GM19238 (cell line): ENCODE measurements at regions not wholly inside any gene's neighbourhood (a gene's known extent, or its start where the extent isn't known, plus 50 kb on each side); places are given as distances from the start of the nearest gene placed in this dataset.

Experiments used
- DNase-seq: peaks from one replicate; pipeline ENCODE4 v3.0.0; 2011; ENCODE audit warnings: low spot score; ENCODE audit not compliant: insufficient read length

DNA sequence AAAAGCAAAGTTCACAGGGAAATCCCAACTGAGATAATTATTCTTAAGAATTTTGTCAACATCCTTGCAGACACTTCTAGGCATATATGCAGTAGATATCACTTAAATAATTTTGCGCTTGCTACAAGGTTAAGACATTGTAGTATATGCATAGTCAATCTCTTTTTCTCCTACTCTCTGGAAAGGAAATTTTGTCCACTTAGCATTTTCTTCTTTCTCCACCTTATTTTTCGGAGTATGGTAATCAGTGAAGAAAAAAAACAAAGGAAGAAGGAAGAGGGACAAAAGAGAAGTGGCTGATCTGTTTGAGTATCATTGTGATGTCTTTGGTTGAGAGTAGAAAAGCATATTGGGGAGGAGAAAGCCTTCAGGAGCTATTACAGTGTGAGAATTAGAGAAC lies 104.6 kb downstream of the LACC1 start:
- DNase-seq, result no peak

DNA sequence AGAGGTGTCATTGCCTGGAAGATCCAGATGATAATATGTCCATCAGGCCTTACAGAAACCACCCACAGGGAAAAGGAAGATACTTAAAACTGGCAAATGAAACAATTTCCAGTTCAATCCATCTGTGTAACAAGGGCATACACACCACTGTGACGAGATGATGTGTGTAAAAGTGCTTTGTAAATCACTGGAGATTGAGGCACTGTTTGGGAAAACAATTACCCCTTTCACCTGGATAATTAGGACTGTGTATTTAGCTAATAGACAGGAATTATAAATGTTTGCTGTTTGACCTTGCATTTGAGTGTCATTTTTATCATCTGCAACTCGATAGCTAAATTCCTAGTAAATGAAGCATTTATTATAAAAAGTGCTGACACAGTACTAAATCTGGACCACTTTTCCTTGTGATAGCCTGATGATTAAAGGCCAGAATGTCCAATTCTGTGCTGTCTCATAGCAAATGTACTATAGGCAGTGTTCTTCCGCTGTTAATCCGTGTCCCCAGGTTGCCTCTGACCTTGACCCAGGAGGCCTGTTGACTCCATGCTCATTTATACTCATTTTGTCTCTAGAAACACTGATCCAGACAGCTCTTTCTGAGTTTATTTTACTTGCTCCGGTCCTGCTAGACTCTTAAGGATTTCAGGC lies 105.8 kb downstream of the LACC1 start:
- no peak for DNase-seq

DNA sequence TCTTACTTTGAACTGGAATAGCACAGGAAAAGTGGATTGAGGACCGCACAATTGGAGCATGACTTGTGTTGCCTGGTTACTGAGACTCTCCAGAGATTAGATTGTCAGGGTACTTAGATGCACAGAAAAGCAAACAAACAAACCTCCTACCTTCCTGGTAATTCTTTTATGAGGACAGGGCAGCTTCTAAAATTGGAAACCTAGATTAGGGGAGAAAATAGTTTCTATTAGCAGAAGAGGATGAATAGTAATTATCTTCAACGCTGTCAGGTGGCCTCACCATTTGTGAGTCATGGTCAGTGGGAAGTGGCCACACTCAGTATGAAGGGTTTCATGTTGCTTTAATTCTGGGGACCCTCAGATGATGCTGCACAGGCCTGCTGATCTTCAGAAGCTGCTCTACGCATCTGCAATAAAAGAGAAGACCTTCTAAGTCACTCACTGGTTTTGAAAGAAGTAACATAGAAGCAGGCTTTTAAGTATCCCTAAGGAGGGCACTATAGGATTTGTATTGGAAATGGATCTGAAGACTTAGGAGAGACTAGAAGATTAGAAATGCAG lies 106.8 kb downstream of the LACC1 start:
- no peak for DNase-seq

DNA sequence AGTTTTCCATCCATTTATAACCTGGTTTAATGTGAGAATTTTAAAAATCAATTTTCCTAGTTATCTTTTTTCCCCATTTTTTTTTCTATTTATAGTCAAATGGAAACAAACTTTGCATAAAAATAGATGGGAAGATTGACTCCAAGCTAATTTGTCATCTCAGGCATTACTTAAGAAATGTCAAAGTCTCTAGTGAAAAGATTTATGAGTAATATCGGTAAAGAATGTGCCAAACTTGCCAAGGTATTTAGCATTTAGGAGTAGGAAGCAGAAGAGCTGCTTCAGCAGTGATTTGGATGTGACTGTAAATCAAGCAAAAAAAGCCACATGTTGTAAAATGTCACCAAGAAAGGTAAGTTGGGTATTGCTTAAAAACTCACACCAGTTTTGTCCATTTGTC lies 108.6 kb downstream of the LACC1 start:
- no peak for DNase-seq

DNA sequence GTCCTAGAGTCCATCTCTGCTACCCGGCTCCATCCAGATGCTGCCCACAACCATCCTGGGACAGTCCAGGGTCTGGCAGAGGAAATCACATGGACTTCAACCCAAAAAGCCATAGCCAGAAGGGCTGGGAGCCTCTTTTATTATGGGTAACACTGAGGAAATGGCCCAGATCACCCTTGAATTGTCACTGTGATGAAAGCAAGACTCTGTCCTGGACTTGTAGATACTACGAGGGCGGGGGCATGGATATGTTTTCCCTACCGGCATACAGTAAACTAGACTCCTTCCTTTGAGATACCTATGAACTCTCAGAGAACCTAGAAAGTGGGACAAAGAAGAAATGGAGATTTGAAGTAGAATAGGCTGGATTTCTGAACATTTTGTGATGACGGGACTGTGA lies 110.3 kb downstream of the LACC1 start:
- no peak for DNase-seq

DNA sequence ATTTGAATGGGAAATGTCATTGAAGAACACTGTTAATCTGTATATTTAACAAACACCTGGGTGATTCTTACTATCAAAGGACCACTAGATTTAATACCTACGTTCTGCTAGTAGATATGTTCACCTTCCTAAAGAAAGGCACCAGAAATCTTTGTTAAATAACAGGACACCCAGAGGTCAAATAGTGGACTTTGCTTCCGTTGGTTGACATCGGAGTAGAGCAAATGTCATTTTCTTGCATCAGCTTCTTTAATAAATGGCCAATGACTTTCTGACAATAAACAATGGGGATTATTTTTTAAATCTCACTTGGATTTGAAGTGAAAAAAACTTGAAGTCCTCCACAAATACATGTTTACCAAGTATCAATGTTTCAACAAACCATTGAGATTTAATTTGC lies 111.1 kb downstream of the LACC1 start:
- no peak for DNase-seq

DNA sequence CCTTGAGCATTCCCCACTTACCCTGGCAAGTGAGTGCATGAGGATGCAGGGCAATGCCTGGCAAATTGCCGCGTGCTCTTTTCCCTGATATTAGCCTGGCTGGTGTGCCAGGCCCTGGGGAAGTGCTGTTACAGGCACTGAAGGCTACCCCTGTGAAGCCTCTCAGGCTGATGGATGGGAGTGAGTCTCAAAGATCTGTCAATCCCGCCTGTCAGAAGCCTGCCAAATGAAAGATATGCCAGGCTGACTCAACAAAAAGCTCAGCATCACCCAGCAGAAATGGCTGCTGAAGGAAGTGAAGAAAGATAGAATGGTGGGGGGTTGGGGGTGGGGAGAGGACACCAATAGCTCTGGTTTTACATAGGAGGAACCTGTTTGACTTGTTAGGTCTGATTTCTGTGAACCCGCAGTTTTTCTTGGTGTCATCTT lies 112.1 kb downstream of the LACC1 start:
- no peak for DNase-seq

DNA sequence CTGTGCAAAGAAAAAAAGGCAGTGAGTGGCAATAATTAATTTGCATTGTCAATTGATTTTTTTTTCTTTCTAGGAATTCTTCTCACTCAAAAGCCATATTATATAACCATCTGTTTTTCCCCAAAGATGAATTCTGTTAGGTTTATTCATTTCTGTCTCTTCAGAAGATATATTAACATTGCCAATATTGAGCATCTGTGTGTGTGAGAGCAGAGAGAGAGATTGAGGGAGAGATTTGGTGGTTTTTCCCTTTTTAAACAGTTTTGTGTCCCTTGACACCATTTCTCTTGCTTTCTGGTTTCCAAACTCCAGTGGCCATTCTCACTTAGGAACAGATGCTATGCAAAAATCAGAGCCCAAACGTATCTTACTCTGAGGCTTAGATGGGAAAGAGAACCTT lies 112.5 kb downstream of the LACC1 start:
- DNase-seq, result no peak

DNA sequence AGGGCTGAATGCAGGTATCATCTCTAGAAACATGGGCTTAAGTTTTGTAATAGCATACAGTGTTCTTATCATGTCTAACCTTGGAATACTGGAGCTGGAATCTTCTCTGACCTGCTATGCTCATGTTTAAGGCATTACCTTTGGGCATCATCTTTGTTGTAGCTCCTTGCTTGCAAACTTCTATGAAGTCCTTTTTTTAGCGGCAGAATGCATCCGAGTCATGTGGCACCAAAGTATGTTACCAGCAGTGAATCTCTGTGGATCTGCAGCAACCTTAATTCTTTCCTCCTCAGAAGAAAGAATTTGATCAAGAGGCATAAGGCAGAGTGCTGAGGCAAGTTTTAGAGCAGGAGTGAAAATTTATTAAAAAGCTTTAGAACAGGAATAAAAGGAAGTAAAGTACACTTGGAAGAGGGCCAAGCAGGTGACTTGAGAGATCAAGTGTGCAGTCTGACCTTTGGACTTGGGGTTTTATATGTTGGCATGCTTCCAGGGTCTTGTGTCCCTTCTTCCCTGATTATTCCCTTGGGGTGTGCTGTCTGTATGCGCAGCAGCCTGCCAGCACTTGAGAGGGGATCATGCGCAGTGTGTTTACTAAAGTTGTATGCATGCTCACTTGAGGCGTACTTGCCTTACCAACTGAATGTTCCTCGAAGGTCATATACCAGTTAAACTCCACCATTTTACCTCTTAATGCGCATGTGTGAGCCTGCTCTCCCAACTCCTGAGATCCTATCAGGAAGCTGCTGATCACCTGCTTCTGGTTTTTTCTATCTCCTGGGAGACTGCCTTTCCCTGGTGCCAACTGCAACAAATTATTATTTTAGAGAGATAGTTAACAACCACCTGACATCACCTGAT lies 115.5 kb downstream of the LACC1 start:
- DNase-seq, result no peak

DNA sequence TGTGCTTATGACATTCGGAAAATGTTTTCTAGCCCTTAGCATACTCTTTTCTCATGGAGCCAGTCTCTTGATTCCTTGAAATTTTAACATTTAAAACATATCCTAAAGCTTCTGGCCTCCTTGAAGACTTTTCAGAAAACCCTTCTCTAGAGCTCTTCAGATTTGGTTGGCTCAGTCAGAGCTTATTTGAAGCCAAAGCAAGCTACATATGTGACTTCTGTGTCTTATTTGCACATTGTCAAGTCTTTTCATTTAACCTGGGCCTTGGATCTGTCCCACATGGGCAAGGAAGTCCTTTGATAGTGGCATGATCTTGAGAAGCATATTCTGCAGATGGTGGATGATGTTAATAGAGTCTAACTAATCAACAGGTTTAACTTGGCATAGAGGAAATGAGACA lies 116.5 kb downstream of the LACC1 start:
- DNase-seq, result no peak

DNA sequence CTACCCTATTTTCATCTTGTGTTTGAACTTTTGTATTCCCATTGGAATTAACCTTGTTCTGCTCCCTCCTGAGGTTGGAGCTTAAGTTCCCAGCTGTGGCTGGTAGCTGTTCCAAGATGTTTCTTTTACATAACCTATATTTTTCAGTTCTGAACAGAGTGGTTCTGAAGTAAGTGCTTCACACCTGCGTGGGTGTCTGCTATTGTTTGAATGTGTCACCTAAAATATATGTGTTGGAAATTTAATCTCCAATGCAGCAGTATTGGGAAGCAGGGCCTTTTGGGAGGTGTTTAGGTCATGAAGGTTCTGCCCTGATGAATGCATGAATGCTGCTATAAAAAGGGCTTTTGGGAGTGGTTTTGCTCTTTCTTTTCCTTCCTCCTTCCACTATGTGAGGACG lies 123.8 kb downstream of the LACC1 start:
- no peak for DNase-seq

DNA sequence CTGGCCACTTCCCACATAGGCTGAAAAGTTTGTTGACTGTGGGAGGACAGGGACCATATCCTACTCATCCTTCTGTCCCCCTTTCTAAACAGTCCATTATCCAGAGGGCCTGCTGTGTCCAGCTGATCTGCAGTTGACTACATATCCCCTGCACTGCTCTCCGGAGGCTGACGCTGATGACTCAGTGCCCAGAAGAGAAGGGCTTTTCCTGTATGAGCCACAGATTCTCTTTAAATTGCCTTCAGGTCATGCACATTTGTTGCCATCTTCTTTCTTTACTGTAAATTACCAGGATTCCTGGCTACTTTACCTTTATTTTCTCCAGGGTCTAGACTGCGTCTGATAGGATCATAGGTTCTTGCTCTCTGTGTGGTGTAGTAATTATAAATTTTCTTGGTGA lies 125.2 kb downstream of the LACC1 start:
- DNase-seq, result no peak

DNA sequence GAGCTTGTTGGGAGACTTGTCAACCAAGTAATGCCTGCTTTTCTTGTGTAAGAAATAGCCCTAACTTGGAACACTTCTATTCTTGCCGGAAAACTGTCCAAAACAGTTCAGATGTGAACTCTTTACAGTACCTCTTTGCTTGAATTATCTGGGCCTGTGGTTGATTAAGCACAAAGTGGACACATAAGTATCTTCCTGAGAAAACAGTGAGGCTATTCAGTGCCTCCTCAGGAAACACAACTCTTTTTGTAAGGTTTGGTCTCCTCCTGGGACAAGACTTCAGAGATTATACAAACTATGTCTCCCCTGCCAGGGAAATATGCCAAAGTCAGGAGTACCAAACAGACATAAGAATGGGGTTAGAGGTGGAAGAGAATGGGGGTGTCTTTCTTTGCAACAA lies 127.7 kb downstream of the LACC1 start:
- no peak for DNase-seq

DNA sequence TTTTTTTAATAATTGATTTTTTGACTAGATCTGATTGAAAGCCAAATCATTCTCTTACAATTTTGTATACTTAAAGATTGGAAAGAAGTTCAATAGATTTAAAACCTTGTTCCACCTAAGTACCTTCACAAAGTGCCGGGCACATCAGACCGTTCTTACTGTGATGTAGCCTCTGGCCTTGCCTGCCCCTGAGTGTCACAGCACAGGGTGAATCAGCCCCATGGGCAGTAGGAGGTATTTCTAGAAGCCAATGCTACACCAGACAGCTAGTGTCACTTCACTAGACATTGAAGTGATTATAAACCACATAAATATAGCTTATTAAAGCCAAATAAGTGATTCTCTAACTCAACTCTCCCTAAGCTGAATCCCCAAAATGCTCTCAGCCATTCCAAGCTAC lies 131.3 kb downstream of the LACC1 start:
- no peak for DNase-seq

DNA sequence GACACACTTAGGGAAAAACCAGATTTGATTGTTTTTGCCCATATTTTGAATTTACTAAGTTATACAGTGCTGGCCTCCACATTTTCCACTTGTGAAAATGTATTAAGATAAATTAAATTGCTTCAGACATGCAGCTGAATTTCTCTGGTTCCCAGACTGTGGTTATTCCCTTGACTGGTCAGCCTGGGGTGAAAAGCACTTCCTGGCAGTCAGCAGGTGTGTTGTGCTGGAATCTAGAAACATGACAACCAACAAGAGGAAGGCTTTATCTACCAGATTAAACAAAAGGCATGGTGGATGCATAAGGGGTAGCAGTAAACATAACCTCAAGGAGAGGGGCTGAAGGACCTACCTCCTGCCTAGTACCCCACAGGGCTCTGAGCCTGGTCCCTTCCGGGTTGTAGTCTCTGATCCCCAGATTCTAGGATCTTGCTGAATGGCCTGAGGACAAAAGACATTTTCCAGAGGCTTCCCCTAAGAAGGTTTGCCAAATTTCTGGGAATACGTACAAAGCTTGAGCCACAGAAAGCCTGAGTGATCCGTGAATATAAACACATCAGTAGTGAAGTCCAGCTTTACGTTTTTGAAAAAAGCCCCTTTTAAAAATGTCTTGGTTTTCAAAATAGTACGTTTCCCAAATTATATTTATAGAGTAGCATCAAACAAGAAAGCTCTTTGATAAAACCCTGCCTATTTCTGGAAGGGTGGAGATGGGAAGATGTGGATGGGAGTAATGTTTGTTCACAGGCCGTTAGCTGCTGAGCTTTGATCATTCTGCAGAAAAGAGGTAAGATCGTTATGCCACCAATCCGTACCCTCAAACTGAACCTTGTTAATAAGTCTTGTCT lies 133.4 kb downstream of the LACC1 start:
- DNase-seq, result no peak

DNA sequence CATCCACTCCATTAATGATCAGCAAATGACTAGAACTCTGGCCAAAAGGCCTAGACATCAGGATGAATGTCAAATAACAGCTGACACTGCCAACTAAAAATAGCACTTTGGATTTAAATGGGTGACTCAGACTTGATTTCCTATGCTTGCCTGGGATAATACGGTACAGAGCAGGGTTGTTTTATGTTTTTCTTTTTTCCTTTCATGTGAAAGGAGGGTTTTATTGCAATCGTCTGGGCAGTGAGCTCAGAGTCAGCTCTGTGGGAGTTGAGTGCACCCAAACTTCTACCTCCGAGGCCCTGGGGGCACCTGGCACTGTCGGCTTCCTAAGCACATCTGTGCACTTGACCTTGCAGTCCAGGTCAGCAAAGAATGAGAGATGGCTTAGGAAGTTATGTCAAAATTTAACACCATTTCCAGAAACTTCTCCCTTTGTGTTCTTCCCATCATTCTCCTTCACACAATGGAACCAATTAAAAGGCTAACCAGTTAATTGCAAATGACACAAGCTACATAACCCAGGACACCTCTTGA lies 134.1 kb downstream of the LACC1 start:
- no peak for DNase-seq

DNA sequence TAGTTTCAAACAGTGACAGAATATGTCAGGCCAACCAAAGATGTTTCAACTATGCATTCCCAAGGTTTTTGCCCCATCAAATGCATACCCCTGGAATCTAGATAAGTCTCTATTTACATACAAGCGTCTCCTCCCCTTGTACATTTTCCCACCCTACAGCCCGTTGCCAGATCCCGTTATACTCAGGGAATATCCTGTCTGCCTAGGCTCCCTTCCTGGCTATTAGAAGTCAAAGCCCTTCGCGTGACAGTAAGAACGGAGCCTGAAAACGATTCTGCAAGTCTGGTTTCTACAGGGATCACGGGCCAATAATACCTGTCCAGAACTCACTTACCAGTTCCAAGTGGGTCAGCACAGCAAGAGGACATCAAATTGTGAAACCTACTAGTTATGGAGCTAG lies 134.8 kb downstream of the LACC1 start:
- no peak for DNase-seq

DNA sequence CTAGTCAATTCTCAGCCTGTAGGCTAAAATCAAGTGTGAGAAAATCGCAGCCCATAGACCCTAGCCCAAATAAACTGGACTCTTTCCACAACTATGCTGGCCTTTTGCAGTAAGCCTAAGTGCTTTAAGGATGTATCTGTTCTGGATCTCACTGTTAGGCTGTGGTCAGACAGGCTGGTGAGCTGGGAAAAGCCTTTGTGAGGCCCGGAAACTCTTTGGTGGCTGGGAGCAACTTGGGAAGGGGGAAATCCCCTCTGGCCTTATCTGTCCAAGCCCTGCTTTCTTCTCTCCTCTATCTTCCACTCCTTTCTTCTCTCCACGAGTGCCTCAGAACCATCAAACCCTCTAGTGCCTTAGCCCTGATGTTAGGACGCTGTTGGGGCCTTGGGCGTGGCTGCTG lies 135.4 kb downstream of the LACC1 start:
- no peak for DNase-seq

DNA sequence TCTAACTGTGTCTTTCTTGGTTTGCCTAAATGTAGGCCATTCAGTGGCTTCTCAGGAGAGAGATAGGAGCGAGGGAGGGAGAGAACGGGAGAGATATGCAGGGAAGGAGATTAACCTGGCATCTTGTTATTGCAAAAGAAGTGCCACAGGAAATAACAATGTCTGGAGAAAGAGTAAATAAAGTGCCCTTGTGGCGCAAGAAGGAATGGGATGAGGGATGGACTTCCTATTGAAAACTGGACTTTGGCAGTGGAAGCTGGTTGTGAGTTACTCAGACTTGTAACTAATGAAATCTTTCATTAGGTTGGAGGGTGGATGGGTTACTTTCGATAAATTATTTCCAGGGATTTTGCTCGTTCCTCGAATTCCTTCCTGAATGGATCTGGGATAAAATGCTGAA lies 136.1 kb downstream of the LACC1 start:
- no peak for DNase-seq

DNA sequence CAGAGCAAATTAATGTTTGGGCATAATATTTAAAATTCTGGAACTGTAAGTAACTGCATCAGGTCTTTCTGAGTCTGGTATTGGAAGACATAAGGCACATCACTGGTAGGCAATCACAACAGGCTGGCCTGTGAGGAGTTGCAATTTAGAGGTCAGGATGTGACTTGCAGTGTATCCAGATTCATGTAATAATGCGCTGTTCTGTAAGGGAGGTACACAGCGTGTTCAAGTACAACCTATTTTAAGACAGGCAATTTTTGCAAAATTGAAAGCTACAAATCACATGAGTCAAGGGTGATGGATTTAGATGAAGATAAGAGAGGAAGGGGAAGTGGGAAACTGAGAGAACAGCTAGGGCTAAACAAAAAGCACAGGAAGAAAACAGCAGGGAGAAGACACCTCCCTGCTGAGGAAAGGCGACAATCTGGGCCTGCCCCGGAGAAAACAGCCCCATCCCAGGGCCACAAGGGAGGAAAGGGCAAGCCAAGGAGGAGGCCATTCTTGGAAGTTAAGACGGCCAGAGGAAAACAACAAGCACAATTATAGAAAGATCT lies 138.1 kb downstream of the LACC1 start:
- no peak for DNase-seq

DNA sequence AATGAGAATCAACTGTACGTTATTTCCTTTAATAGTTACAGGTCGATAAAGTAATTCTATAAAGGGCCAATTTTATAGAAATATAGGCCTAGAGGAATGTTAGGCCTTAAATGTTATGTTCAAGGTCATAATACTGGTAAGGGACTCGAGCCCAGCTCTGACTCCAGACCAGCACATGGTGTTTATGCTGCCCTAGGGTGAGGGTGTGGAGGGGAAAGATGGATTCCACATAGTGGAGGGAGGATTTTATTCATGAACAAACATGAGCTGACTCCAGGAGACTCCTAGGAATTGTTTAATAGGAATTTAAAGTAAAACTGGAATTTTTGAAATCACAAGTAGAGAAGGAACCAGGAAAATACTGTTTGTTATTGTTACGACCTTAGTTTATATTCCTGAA lies 139.9 kb downstream of the LACC1 start:
- DNase-seq, result no peak
